Lung (tissue), 11 donors: ENCODE measurements at regions not wholly inside any gene's neighbourhood (a gene's known extent, or its start where the extent isn't known, plus 50 kb on each side); places are given as distances from the start of the nearest gene placed in this dataset.

Experiments used
- ATAC-seq: fragments of 200-7000 bp; cut with Tn5 transposase; one replicate; pipeline ENCODE4 v1.9.1; 2020; ENCODE audit warnings: moderate number of reproducible peaks; ENCODE audit not compliant: insufficient read depth, low FRiP score
- DNase-seq, 3 donors: peaks; one replicate each; pipeline ENCODE4 v3.0.0-alpha.2; 2013 to 2017
- H3K27ac ChIP-seq, 2 donors: one replicate each; pipeline ENCODE4 v1.5.1; 2013; ENCODE audit warnings: mild to moderate bottlenecking in 2 of 2, moderate library complexity in 2 of 2, control low read depth in 1 of 2, inconsistent platforms in 1 of 2, low read depth in 1 of 2, low read length in 1 of 2
- H3K27me3 ChIP-seq, 3 donors: one replicate each; pipeline ENCODE4 v1.5.1; 2013; ENCODE audit warnings: low read length in 2 of 3; ENCODE audit not compliant: control insufficient read depth in 3 of 3, insufficient read depth in 3 of 3
- H3K36me3 ChIP-seq, 4 donors: one replicate each; pipeline ENCODE4 v1.5.1; 2013; ENCODE audit warnings: low read length in 4 of 4, mild to moderate bottlenecking in 1 of 4, moderate library complexity in 1 of 4; ENCODE audit not compliant: control insufficient read depth in 4 of 4, insufficient read depth in 4 of 4
- H3K4me1 ChIP-seq, 5 donors: one replicate each; pipeline ENCODE4 v1.5.1; 2013; ENCODE audit warnings: low read length in 5 of 5, mild to moderate bottlenecking in 2 of 5, moderate library complexity in 1 of 5; ENCODE audit not compliant: control insufficient read depth in 5 of 5, insufficient read depth in 5 of 5
- H3K4me3 ChIP-seq: one replicate; pipeline ENCODE4 v1.5.1; 2013; ENCODE audit warnings: mild to moderate bottlenecking, control low read depth, moderate library complexity
- H3K9ac ChIP-seq, 2 donors: one replicate each; pipeline ENCODE4 v1.5.1; 2013; ENCODE audit warnings: low read length in 2 of 2, control low read depth in 1 of 2; ENCODE audit not compliant: insufficient read depth in 1 of 2
- H3K9me3 ChIP-seq, 4 donors: one replicate each; pipeline ENCODE4 v1.5.1; 2013; ENCODE audit warnings: low read length in 3 of 4, mild to moderate bottlenecking in 1 of 4, moderate library complexity in 1 of 4; ENCODE audit not compliant: control insufficient read depth in 4 of 4, insufficient read depth in 3 of 4
- WGBS, 2 donors: extraction: QIAGEN DNeasy Blood & Tissue Kit; methylation state at CpG; one replicate each; pipeline ENCODE4 v1.1.7; 2013; 5-methylcytosine and 5-hydroxymethylcytosine counted together
- TF ChIP-seq, protein P1 (sequence below): IDR thresholded peaks from 2 replicates; pipeline ENCODE4 v1.5.1; 2012; ENCODE audit warnings: mild to moderate bottlenecking; ENCODE audit errors: control extremely low read depth, extremely low read depth
- donor health status: control.
- donor health status: control.
- donor health status: Bipolar disorder and iron deficiency.
- donor health status: healthy.
- donor health status: DM: yes; HTN: yes; CAD: no.

GRCh38 chr11:86869966-86870570, 69.7 kb downstream of the PRSS23 start:
- ATAC-seq (peak; percentile 74), DNase-seq (peak; percentile 67 to 86 (median 82))
- no peak overlapping the region for H3K27ac ChIP-seq
- H3K9me3 ChIP-seq = no peaks in the 10 kb centered on the region
- H3K9ac ChIP-seq = no peak overlapping the region
- H3K4me3 ChIP-seq = no peak overlapping the region
- WGBS, 2 donors = 36 to 38% methylated on average over 6 of the region's 6 CpGs
- H3K36me3 ChIP-seq = no peaks in the 10 kb centered on the region
- TF ChIP-seq, protein P1, sequence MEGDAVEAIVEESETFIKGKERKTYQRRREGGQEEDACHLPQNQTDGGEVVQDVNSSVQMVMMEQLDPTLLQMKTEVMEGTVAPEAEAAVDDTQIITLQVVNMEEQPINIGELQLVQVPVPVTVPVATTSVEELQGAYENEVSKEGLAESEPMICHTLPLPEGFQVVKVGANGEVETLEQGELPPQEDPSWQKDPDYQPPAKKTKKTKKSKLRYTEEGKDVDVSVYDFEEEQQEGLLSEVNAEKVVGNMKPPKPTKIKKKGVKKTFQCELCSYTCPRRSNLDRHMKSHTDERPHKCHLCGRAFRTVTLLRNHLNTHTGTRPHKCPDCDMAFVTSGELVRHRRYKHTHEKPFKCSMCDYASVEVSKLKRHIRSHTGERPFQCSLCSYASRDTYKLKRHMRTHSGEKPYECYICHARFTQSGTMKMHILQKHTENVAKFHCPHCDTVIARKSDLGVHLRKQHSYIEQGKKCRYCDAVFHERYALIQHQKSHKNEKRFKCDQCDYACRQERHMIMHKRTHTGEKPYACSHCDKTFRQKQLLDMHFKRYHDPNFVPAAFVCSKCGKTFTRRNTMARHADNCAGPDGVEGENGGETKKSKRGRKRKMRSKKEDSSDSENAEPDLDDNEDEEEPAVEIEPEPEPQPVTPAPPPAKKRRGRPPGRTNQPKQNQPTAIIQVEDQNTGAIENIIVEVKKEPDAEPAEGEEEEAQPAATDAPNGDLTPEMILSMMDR = peak; percentile 48
- no peaks in the 10 kb centered on the region for H3K4me1 ChIP-seq
- no peaks in the 10 kb centered on the region for H3K27me3 ChIP-seq

GRCh38 chr11:86873573-86874083, 73.3 kb downstream of the PRSS23 start:
- WGBS, 2 donors = 31 to 68% methylated on average over 2 of the region's 2 CpGs

DNA sequence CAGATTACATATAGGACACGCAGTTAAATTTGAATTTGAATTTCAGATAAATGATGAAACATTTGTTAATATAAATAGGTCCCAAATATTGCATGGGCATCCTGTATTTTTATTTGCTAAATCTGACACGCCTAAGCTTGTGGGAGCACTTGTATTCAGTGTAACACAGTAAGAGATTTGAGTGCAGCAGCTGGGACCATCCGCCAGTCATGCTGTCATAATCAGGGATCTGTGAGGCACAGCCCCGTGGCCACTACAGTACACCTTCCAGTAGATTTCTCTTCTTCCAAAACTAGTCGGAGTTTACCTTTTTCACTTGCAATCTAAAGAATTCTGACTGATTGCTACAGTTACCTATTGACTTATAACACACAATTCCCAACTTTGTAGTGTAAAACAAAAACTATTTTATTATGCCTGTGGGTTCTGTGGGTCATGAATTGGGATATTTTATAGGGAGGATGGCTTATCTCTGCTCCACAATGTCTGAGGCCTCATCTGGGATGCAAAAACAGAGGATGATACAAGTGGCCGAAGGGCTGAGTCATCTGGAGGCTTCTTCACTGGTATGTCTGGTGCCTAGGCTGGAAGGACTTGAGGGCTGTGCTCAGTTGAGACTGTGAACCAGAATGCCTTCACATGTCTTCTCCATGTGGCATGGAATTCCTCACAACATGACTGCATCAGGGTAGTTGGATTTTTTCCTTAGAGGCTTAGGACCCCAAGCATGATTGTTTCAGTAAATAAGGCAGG, 74.1 kb downstream of the PRSS23 start:
- H3K9ac ChIP-seq = no peak overlapping the region
- no peaks in the 10 kb centered on the region for H3K36me3 ChIP-seq
- 83 to 93% methylated on average over 6 of the region's 6 CpGs for WGBS, 2 donors
- ATAC-seq = no peak
- H3K4me3 ChIP-seq = no peak overlapping the region
- H3K9me3 ChIP-seq = no peaks in the 10 kb centered on the region
- no peak for DNase-seq
- no peaks in the 10 kb centered on the region for H3K4me1 ChIP-seq
- no peaks in the 10 kb centered on the region for H3K27me3 ChIP-seq
- no peak overlapping the region for H3K27ac ChIP-seq
- TF ChIP-seq, protein P1 = no peak

More at GRCh38 chr11:86873573-86874083, 73.3 kb downstream of the PRSS23 start:
- H3K27ac ChIP-seq = no peak overlapping the region
- H3K4me1 ChIP-seq = no peaks in the 10 kb centered on the region
- no peak overlapping the region for H3K4me3 ChIP-seq
- H3K27me3 ChIP-seq = no peaks in the 10 kb centered on the region
- no peaks in the 10 kb centered on the region for H3K36me3 ChIP-seq
- H3K9ac ChIP-seq = no peak overlapping the region
- DNase-seq (no peak), ATAC-seq (no peak)
- TF ChIP-seq, protein P1 = no peak
- no peaks in the 10 kb centered on the region for H3K9me3 ChIP-seq
